OCI-LY7 (cell line): ENCODE measurements at regions not wholly inside any gene's neighbourhood (a gene's known extent, or its start where the extent isn't known, plus 50 kb on each side); places are given as distances from the start of the nearest gene placed in this dataset.

ENCODE experiments used
- BruUV-seq: library from RNA; stranded (reverse); fragments of 400-500 nt; replicated peaks from 2 replicates; lab custom pipeline; 2021; lab: Mats Ljungman, UMichigan
- CTCF ChIA-PET: fragments of 300-600 bp; sonication (Branson Sonifier 250); formaldehyde crosslinking; loops from one replicate; lab custom pipeline; 2022; ENCODE audit warnings: antibody characterized with exemption; ENCODE audit not compliant: unreplicated experiment; lab: Charles Lee
- POLR2A ChIA-PET: fragments of 300-600 bp; sonication (Branson Sonifier 250); formaldehyde crosslinking; loops from one replicate; lab custom pipeline; 2022; ENCODE audit warnings: antibody characterized with exemption; lab: Charles Lee
- DNase-seq: peaks from one replicate; pipeline ENCODE4 v3.0.0-alpha.2; 2015; ENCODE audit warnings: low spot score
- H2AFZ ChIP-seq: fragments of 200-600 bp; sonication (generic), shearing (Covaris generic); 2 replicates; pipeline ENCODE4 v1.6.1; 2014; ENCODE audit warnings: mild to moderate bottlenecking, antibody characterized with exemption, low read length, moderate library complexity
- H3K27ac ChIP-seq: fragments of 200-600 bp; sonication (generic); 2 replicates; pipeline ENCODE4 v1.5.1; 2014; ENCODE audit warnings: mixed run types, low read depth, mild to moderate bottlenecking, moderate library complexity, low read length, inconsistent platforms; ENCODE audit not compliant: poor library complexity, severe bottlenecking
- H3K36me3 ChIP-seq: fragments of 200-600 bp; sonication (generic); 2 replicates; pipeline ENCODE4 v1.6.1; 2014; ENCODE audit warnings: mild to moderate bottlenecking, antibody characterized with exemption, low read length, moderate library complexity, mixed read lengths; ENCODE audit not compliant: insufficient read depth
- H3K4me1 ChIP-seq: fragments of 200-600 bp; sonication (generic); 2 replicates; pipeline ENCODE4 v1.5.1; 2014; ENCODE audit warnings: mild to moderate bottlenecking, low read length; ENCODE audit not compliant: insufficient read depth, poor library complexity, severe bottlenecking
- H3K4me2 ChIP-seq: fragments of 200-600 bp; sonication (generic); 2 replicates; pipeline ENCODE4 v1.6.1; 2014; ENCODE audit warnings: mild to moderate bottlenecking, low read length
- H3K4me3 ChIP-seq: fragments of 200-600 bp; sonication (generic); 2 replicates; pipeline ENCODE4 v1.5.1; 2014; ENCODE audit warnings: mild to moderate bottlenecking, low read depth, low read length; ENCODE audit not compliant: poor library complexity, severe bottlenecking
- H3K79me2 ChIP-seq: fragments of 200-600 bp; sonication (generic); 2 replicates; pipeline ENCODE4 v1.6.1; 2016; ENCODE audit warnings: low read depth, mild to moderate bottlenecking, low read length, moderate library complexity, mixed read lengths; ENCODE audit not compliant: insufficient read depth
- H3K9me2 ChIP-seq: fragments of 200-600 bp; sonication (generic); 2 replicates; pipeline ENCODE4 v1.6.1; 2016; ENCODE audit warnings: mild to moderate bottlenecking, low read length, mixed read lengths; ENCODE audit not compliant: insufficient read depth
- H3K9me3 ChIP-seq: fragments of 200-600 bp; sonication (generic); 2 replicates; pipeline ENCODE4 v1.6.1; 2014; ENCODE audit warnings: mild to moderate bottlenecking, mixed run types, low read length, mixed read lengths
- H4K20me1 ChIP-seq: fragments of 200-600 bp; sonication (generic); 2 replicates; pipeline ENCODE4 v1.6.1; 2014; ENCODE audit warnings: mild to moderate bottlenecking, antibody characterized with exemption, low read length, moderate library complexity, mixed read lengths; ENCODE audit not compliant: insufficient read depth
- EZH2phosphoT487 ChIP-seq: fragments of 200-600 bp; sonication (generic); IDR thresholded peaks from 2 replicates; pipeline ENCODE4 v1.6.1; 2018; ENCODE audit warnings: low read depth, borderline replicate concordance, mild to moderate bottlenecking, mixed run types, antibody characterized with exemption, low read length, moderate library complexity, mixed read lengths
- intact Hi-C: fragments of 100-400 bp; cut with micrococcal nuclease; formaldehyde crosslinking; loops from one replicate; pipeline ENCODE4 v1.10.0; 2022; ENCODE audit not compliant: unreplicated experiment
- TF ChIP-seq, protein P1 (sequence below): fragments of 200-600 bp; sonication (generic); conservative IDR thresholded peaks from 2 replicates; pipeline ENCODE4 v1.5.1; 2014; ENCODE audit warnings: mild to moderate bottlenecking, antibody characterized with exemption, low read length, moderate library complexity, mixed read lengths

- TF ChIP-seq, protein P1, sequence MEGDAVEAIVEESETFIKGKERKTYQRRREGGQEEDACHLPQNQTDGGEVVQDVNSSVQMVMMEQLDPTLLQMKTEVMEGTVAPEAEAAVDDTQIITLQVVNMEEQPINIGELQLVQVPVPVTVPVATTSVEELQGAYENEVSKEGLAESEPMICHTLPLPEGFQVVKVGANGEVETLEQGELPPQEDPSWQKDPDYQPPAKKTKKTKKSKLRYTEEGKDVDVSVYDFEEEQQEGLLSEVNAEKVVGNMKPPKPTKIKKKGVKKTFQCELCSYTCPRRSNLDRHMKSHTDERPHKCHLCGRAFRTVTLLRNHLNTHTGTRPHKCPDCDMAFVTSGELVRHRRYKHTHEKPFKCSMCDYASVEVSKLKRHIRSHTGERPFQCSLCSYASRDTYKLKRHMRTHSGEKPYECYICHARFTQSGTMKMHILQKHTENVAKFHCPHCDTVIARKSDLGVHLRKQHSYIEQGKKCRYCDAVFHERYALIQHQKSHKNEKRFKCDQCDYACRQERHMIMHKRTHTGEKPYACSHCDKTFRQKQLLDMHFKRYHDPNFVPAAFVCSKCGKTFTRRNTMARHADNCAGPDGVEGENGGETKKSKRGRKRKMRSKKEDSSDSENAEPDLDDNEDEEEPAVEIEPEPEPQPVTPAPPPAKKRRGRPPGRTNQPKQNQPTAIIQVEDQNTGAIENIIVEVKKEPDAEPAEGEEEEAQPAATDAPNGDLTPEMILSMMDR = no peak
- no peak for TF ChIP-seq EZH2phosphoT487
- Histone ChIP-seq H3K9me2 (no peaks in the 10 kb centered on the region), H3K4me3 (no peak overlapping the region), H3K9me3 (no peaks in the 10 kb centered on the region), H3K4me1 (no peaks in the 10 kb centered on the region), H2AFZ (no peak overlapping the region), H3K36me3 (no peaks in the 10 kb centered on the region), H4K20me1 (no peaks in the 10 kb centered on the region), H3K4me2 (no peak overlapping the region), H3K27ac (no peak overlapping the region), H3K79me2 (no peaks in the 10 kb centered on the region)
- intact Hi-C loops = no loop called here
- no TSS peak for BruUV-seq
- CTCF ChIA-PET = no interaction called here
- DNase-seq = no peak
- POLR2A ChIA-PET = no interaction called here
Observed at GRCh38 chr14:21781543-21781942, 107.9 kb upstream of the OR4E1 start.

- Histone ChIP-seq H3K9me2 (no peaks in the 10 kb centered on the region), H3K9me3 (no peaks in the 10 kb centered on the region), H3K4me1 (no peaks in the 10 kb centered on the region), H3K4me3 (no peak overlapping the region), H2AFZ (no peak overlapping the region), H3K36me3 (no peaks in the 10 kb centered on the region), H3K27ac (no peak overlapping the region), H3K4me2 (no peak overlapping the region), H4K20me1 (no peaks in the 10 kb centered on the region), H3K79me2 (no peaks in the 10 kb centered on the region)
- no TSS peak for BruUV-seq
- no peak for TF ChIP-seq EZH2phosphoT487
- TF ChIP-seq, protein P1 = no peak
- no peak for DNase-seq
- POLR2A ChIA-PET = no interaction called here
- intact Hi-C loops = no loop called here
- CTCF ChIA-PET = no interaction called here
Observed at GRCh38 chr14:21780429-21781084, 106.9 kb upstream of the OR4E1 start.

GRCh38 chr14:21771671-21772070 lies 98.1 kb upstream of the OR4E1 start:
- no peak overlapping the region for H3K4me2 ChIP-seq

More at GRCh38 chr14:21771671-21772070, 98.1 kb upstream of the OR4E1 start:
- ChIA-PET CTCF (no interaction called here), POLR2A (no interaction called here)
- Histone ChIP-seq H3K27ac (no peak overlapping the region), H2AFZ (no peak overlapping the region), H3K4me3 (no peak overlapping the region), H3K4me1 (no peaks in the 10 kb centered on the region), H3K9me2 (no peaks in the 10 kb centered on the region), H3K9me3 (no peaks in the 10 kb centered on the region), H4K20me1 (no peaks in the 10 kb centered on the region), H3K79me2 (no peaks in the 10 kb centered on the region), H3K36me3 (no peaks in the 10 kb centered on the region)
- no peak for DNase-seq
- no TSS peak for BruUV-seq
- intact Hi-C loops = no loop called here
- TF ChIP-seq, protein P1 = no peak
- no peak for TF ChIP-seq EZH2phosphoT487
